IPS DF 6.9 (cell line): ENCODE measurements at regions not wholly inside any gene's neighbourhood (a gene's known extent, or its start where the extent isn't known, plus 50 kb on each side); places are given as distances from the start of the nearest gene placed in this dataset.

Source experiments
- DNase-seq: peaks from one replicate; pipeline ENCODE4 v3.0.0-alpha.2; 2013; ENCODE audit warnings: low read depth, low spot score
- H3K27ac ChIP-seq: one replicate; pipeline ENCODE4 v1.5.1; 2013; ENCODE audit warnings: low read length, control low read depth
- H3K27me3 ChIP-seq: 2 replicates; pipeline ENCODE4 v1.6.1; 2013; ENCODE audit warnings: mild to moderate bottlenecking, low read length; ENCODE audit not compliant: control insufficient read depth, insufficient read depth
- H3K36me3 ChIP-seq: 2 replicates; pipeline ENCODE4 v1.6.1; 2013; ENCODE audit warnings: low read length; ENCODE audit not compliant: control insufficient read depth, insufficient read depth
- H3K4me1 ChIP-seq: 2 replicates; pipeline ENCODE4 v1.6.1; 2013; ENCODE audit warnings: low read length; ENCODE audit not compliant: control insufficient read depth, insufficient read depth
- H3K4me3 ChIP-seq: 2 replicates; pipeline ENCODE4 v1.5.1; 2013; ENCODE audit warnings: mild to moderate bottlenecking, low read length
- H3K9me3 ChIP-seq: 2 replicates; pipeline ENCODE4 v1.6.1; 2013; ENCODE audit warnings: low read length, inconsistent platforms; ENCODE audit not compliant: control insufficient read depth, insufficient read depth
- WGBS: extraction: QIAGEN DNeasy Blood & Tissue Kit; methylation state at CpG from one replicate; pipeline ENCODE4 v1.1.7; 2013; ENCODE audit warnings: mixed read lengths, missing lambda C conversion rate; ENCODE audit not compliant: insufficient read length, insufficient coverage; 5-methylcytosine and 5-hydroxymethylcytosine counted together

- H3K9me3 ChIP-seq = no peaks in the 10 kb centered on the region
- H3K4me1 ChIP-seq = 0 out of 2 replicates have a peak, but pooled peaks cover 1% of the 10 kb centered on the region
- WGBS = 100% methylated on average over 1 of the region's 5 CpGs
- no peaks in the 10 kb centered on the region for H3K36me3 ChIP-seq
- no peaks in the 10 kb centered on the region for H3K27me3 ChIP-seq
- no peak for DNase-seq
- no peak overlapping the region for H3K27ac ChIP-seq
- H3K4me3 ChIP-seq = no peak overlapping the region
Observed at GRCh38 chr9:7977586-7977985, 178.0 kb upstream of the DMAC1 start.

DNA sequence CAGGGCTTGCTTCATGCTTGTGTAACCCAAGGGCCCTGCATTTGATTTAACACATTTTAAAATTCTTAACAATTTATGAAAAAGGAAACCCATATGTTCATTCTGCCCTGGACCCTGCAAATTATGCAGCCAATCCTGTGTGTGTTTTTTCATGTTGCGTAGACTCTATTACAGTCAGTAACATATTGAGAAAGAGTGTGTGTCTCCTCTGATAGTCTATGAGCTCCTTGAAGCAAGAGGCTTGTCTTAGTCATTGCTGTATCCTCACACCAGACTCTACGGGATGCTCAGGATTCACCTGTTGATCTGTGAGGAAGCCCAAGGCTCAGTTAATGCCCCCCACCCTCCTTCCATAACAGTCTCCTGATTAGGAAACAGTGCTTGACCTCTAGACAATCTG is 177.3 kb upstream of the DMAC1 start:
- Histone ChIP-seq H3K36me3 (no peaks in the 10 kb centered on the region), H3K4me1 (0 out of 2 replicates have a peak, but pooled peaks cover 1% of the 10 kb centered on the region), H3K4me3 (no peak overlapping the region), H3K9me3 (no peaks in the 10 kb centered on the region), H3K27me3 (no peaks in the 10 kb centered on the region), H3K27ac (no peak overlapping the region)
- DNase-seq = no peak
- no CpG with 5 or more reads among the region's 2 CpGs for WGBS

- Histone ChIP-seq H3K4me3 (no peak overlapping the region), H3K4me1 (0 out of 2 replicates have a peak, but pooled peaks cover 1% of the 10 kb centered on the region), H3K27me3 (no peaks in the 10 kb centered on the region), H3K27ac (no peak overlapping the region), H3K9me3 (no peaks in the 10 kb centered on the region), H3K36me3 (no peaks in the 10 kb centered on the region)
- WGBS = no CpG with 5 or more reads among the region's 4 CpGs
- DNase-seq = no peak
Observed at GRCh38 chr9:7976167-7976755, 176.7 kb upstream of the DMAC1 start.

DNA sequence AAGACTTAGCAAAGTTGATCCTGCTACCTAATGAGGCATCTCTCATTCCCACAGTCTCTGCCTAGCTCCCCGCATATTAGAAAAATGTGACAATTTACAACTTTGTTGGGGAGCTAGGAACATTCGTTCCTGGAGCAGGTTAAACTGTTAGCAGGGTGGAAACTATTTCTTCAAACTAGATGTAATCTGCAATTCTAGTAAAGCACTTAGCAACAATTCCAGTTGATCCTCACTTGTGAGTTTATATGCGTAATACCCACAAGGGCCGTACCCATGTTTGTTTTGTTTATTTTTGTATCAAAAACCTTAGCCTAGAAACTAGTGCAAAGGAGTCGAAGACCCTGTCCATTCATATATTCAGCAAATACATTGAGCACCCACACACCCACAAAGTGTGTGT is 175.8 kb upstream of the DMAC1 start:
- H3K9me3 ChIP-seq = no peaks in the 10 kb centered on the region
- H3K4me3 ChIP-seq = no peak overlapping the region
- H3K4me1 ChIP-seq = no peaks in the 10 kb centered on the region
- no peaks in the 10 kb centered on the region for H3K27me3 ChIP-seq
- WGBS = no CpG with 5 or more reads among the region's 5 CpGs
- no peak for DNase-seq
- no peaks in the 10 kb centered on the region for H3K36me3 ChIP-seq
- no peak overlapping the region for H3K27ac ChIP-seq

DNA sequence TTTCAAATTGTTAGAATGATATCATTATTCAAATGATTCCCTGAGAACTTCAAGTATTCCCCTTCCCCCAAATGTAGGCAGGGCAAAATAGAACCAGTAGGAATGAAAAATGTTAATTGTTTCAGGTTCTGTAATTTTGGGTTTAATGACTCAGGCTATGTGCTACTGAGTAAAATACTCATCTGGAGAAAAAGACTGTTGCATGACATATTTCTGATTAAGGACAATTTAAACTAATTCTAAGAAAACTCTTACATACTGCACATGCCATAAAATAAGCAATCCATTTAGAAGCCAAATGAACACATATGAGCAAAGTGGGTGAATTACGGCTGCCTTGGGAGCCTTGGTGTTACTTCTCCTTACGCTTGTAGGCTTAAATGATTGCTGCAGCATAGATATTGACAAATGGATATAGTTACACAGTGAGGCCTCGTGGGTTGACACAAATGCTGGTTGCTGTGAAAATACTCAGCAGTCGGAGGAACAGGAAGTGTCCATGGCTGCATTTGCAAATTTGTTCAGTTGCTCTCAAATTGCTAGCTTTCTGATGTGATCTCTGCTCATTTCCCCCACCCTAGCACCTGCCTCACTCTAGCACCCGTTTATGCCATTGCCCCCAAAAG is 174.9 kb upstream of the DMAC1 start:
- Histone ChIP-seq H3K4me1 (no peaks in the 10 kb centered on the region), H3K27me3 (no peaks in the 10 kb centered on the region), H3K27ac (no peak overlapping the region), H3K36me3 (no peaks in the 10 kb centered on the region), H3K9me3 (no peaks in the 10 kb centered on the region), H3K4me3 (no peak overlapping the region)
- DNase-seq = no peak
- no CpG with 5 or more reads among the region's 5 CpGs for WGBS

DNA sequence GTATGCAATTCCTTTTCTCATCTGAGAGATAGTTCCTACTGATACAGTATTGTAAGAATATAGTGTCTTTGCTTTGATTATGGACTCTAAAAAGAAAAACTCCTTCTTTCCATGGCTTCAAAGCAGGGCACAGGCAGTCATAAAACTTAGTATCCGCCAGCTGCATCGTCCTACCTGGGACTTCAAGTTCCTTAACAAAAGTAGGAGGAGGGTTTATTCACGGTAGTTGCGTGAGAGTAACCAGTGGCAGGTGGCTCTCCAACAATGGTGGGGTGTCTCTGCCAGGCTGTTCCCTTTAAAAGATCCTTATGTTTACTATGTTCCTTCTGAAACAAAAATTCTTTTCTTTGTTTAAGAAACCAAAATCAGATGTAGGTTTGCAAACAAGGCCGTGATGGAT is 173.5 kb upstream of the DMAC1 start:
- no peaks in the 10 kb centered on the region for H3K36me3 ChIP-seq
- H3K4me3 ChIP-seq = no peak overlapping the region
- no peaks in the 10 kb centered on the region for H3K9me3 ChIP-seq
- no peak for DNase-seq
- H3K4me1 ChIP-seq = no peaks in the 10 kb centered on the region
- no peaks in the 10 kb centered on the region for H3K27me3 ChIP-seq
- WGBS = no CpG with 5 or more reads among the region's 5 CpGs
- H3K27ac ChIP-seq = no peak overlapping the region

DNA sequence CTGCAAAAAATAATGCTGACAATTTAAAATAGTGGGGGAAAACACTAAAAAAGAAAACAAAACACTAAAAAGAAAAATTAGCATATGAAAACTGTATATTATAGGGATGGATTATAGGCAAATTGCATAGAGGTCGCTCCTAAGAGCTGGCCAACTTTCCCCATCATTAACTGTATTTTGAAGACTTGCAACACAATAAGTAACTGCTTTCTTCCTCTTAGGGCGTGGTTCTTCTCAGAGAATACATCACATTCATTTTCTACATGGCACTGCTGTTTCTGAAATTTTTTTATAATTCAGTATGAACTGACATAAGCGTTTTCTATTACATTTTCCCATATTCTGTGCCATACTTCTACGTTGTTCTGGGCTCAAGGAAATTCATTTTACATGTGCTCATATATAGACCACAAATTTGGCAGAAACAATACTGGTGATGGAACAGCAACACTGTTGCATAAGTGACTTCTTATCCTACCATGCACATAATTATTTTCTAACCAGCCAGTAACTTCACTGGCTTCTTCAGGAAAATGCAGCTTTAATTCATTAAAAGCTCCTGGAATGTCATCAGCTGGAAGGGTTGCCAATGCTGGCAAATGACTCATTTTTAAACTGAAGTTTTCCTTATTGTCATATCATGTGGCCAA is 171.2 kb upstream of the DMAC1 start:
- Histone ChIP-seq H3K4me1 (peaks cover 2% of the 10 kb centered on the region; the same call in 1 of the 2 replicates), H3K36me3 (no peaks in the 10 kb centered on the region), H3K4me3 (no peak overlapping the region), H3K27me3 (no peaks in the 10 kb centered on the region), H3K27ac (no peak overlapping the region), H3K9me3 (no peaks in the 10 kb centered on the region)
- DNase-seq = no peak
- no CpG with 5 or more reads among the region's 4 CpGs for WGBS

DNA sequence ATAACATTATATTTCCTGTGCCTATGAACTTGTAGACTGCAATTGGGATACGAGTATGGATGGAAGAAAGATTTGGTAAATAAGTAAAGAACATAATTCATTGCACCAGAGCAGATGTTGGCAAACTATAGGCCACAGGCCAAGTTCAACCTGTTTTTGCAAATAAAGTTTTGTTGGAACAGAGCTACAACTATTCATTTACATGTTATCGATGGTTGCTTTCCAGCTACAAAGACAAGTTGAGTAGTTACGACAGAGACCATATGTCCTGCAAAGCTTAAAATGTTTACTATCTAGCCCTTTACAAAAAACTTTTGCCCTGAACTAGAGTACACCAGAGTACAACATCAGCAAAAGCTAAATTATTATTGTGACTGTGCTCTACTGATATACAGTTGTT is 169.1 kb upstream of the DMAC1 start:
- Histone ChIP-seq H3K36me3 (no peaks in the 10 kb centered on the region), H3K9me3 (no peaks in the 10 kb centered on the region), H3K27ac (no peak overlapping the region), H3K27me3 (no peaks in the 10 kb centered on the region), H3K4me3 (no peak overlapping the region), H3K4me1 (peaks cover 2% of the 10 kb centered on the region; the same call in 1 of the 2 replicates)
- WGBS = no CpG with 5 or more reads among the region's 3 CpGs
- DNase-seq = no peak

GRCh38 chr9:7967851-7968250 is 168.3 kb upstream of the DMAC1 start:
- H3K27ac ChIP-seq = no peak overlapping the region
- H3K36me3 ChIP-seq = no peaks in the 10 kb centered on the region
- no peaks in the 10 kb centered on the region for H3K9me3 ChIP-seq
- H3K4me3 ChIP-seq = no peak overlapping the region
- WGBS = no CpG with 5 or more reads among the region's 2 CpGs
- H3K27me3 ChIP-seq = no peaks in the 10 kb centered on the region
- DNase-seq = peak; percentile 5
- peaks cover 2% of the 10 kb centered on the region; the same call in 1 of the 2 replicates for H3K4me1 ChIP-seq

GRCh38 chr9:7967093-7967827 is 167.7 kb upstream of the DMAC1 start:
- Histone ChIP-seq H3K9me3 (no peaks in the 10 kb centered on the region), H3K27ac (no peak overlapping the region), H3K27me3 (no peaks in the 10 kb centered on the region), H3K4me1 (peaks cover 2% of the 10 kb centered on the region; the same call in 1 of the 2 replicates), H3K36me3 (no peaks in the 10 kb centered on the region), H3K4me3 (no peak overlapping the region)
- WGBS = no CpG with 5 or more reads among the region's 7 CpGs
- DNase-seq = no peak
